ENCODE measurements at regions not wholly inside any gene's neighbourhood (a gene's known extent, or its start where the extent isn't known, plus 50 kb on each side); places are given as distances from the start of the nearest gene placed in this dataset.

GRCh38 chr6:105492706-105493673 lies 90.1 kb upstream of the PREP start:
- no peak for TF ChIP-seq CTCF (conservative IDR thresholded peaks at IDR 0.05; ENCODE audit: low read depth in 2 of 2)
- TF ChIP-seq EZH2 (IDR thresholded peaks at IDR 0.05; ENCODE audit: low read depth, unreplicated experiment) = no peak
- no peak for TF ChIP-seq POLR2AphosphoS5 (IDR thresholded peaks at IDR 0.05; ENCODE audit: low read depth)
- TF ChIP-seq ETS1 (IDR thresholded peaks at IDR 0.05) = no peak
- TF ChIP-seq CREB1 (CRISPR knock-in tag; IDR thresholded peaks at IDR 0.05; ENCODE audit: low read depth) = no peak
- no peak for TF ChIP-seq EZH2phosphoT487 (IDR thresholded peaks at IDR 0.05; ENCODE audit: unreplicated experiment)
- TF ChIP-seq JUNB (IDR thresholded peaks at IDR 0.05; ENCODE audit: unreplicated experiment) = no peak
- TF ChIP-seq REST (IDR thresholded peaks at IDR 0.05; ENCODE audit: unreplicated experiment) = no peak
- no peak for TF ChIP-seq ZNF462 (CRISPR knock-in tag; IDR thresholded peaks at IDR 0.05)
- no peak for TF ChIP-seq NANOG (IDR thresholded peaks at IDR 0.05; ENCODE audit: borderline replicate concordance)
